NB4 (cell line): ENCODE measurements at regions not wholly inside any gene's neighbourhood (a gene's known extent, or its start where the extent isn't known, plus 50 kb on each side); places are given as distances from the start of the nearest gene placed in this dataset.

Source experiments
- DNase-seq: peaks from one replicate; pipeline ENCODE4 v3.0.0; 2010; ENCODE audit warnings: low read depth
- H3K4me3 ChIP-seq: one replicate; pipeline ENCODE4 v1.5.1; 2011; ENCODE audit warnings: mild to moderate bottlenecking, low read depth, low read length, moderate library complexity
- MAX ChIP-seq: IDR thresholded peaks from 2 replicates; pipeline ENCODE4 v1.6.1; 2011; ENCODE audit warnings: low read depth, low read length
- MYC ChIP-seq: IDR thresholded peaks from 2 replicates; pipeline ENCODE4 v1.6.1; 2011; ENCODE audit warnings: low read depth, low read length
- POLR2A ChIP-seq: IDR thresholded peaks from 2 replicates; pipeline ENCODE4 v1.6.1; 2011; ENCODE audit warnings: mild to moderate bottlenecking; ENCODE audit not compliant: insufficient read length; ENCODE audit errors: extremely low read depth
- TF ChIP-seq, protein P1 (sequence below): IDR thresholded peaks from one replicate; pipeline ENCODE4 v1.5.1; 2012; ENCODE audit warnings: low read depth, low read length

DNA sequence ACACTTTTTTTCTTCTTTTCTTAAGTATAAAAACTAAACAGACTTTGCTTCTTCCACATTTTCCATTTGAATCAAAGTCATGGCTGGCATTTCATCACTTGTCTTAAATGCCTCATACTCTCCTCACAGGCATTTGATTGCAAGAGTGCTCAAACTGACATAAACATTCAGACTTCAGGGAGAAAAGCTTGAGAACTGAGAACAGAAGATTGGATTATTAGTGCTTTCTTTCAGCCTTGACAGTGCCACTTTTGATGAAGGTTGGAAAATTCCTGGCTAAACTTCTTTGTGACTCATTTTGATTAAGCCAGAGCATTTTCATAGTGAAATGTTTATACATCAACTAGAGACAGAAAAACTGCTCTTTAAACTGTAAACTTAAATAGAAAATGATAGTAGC is 544.4 kb downstream of the DIPK2A start:
- DNase-seq = no peak
- H3K4me3 ChIP-seq = no peak overlapping the region
- TF ChIP-seq POLR2A = no peak
- TF ChIP-seq, protein P1, sequence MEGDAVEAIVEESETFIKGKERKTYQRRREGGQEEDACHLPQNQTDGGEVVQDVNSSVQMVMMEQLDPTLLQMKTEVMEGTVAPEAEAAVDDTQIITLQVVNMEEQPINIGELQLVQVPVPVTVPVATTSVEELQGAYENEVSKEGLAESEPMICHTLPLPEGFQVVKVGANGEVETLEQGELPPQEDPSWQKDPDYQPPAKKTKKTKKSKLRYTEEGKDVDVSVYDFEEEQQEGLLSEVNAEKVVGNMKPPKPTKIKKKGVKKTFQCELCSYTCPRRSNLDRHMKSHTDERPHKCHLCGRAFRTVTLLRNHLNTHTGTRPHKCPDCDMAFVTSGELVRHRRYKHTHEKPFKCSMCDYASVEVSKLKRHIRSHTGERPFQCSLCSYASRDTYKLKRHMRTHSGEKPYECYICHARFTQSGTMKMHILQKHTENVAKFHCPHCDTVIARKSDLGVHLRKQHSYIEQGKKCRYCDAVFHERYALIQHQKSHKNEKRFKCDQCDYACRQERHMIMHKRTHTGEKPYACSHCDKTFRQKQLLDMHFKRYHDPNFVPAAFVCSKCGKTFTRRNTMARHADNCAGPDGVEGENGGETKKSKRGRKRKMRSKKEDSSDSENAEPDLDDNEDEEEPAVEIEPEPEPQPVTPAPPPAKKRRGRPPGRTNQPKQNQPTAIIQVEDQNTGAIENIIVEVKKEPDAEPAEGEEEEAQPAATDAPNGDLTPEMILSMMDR = no peak
- TF ChIP-seq MAX = no peak
- TF ChIP-seq MYC = no peak

GRCh38 chr3:144516589-144516988 is 545.0 kb downstream of the DIPK2A start:
- TF ChIP-seq POLR2A = no peak
- DNase-seq = no peak
- no peak overlapping the region for H3K4me3 ChIP-seq

DNA sequence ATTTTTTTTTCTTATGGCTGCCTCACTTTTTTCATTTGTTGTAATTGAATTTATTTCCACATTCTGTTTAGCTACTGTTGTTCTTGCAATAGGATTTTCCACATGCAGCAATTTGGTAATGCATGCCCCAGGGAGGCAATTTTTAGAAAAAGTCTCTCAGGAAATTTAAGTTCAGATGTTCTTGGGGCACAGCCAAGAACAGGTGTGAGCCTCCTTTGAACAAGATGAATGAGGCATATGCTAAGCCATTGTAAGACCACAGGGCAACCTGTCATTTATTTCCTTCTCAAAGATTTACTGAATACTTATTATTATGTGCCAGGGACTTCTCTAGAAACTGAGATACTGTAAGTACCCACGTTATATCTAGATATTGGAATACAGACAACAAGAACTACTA is 549.5 kb downstream of the DIPK2A start:
- no peak for DNase-seq
- no peak for TF ChIP-seq MAX
- TF ChIP-seq, protein P1 = no peak
- TF ChIP-seq POLR2A = no peak
- TF ChIP-seq MYC = no peak
- no peak overlapping the region for H3K4me3 ChIP-seq

DNA sequence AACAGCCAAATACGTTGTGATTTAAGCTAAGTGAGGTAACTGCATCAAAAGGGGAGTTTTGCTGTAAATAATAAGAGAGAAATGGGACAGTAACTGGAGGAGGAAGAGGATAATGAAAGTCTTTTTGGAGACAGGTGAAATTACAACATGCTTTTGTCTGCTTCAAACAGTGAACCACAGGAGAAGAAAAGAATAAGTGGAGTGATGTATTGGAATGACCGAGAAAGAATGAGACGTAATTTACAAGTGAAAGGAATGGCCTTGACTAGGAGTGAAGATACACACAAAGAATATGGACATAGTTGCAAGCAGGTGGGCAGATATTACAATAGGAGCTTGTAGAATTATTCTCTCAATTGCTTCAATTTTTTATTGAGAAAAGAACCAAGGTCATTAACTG is 550.8 kb downstream of the DIPK2A start:
- TF ChIP-seq MAX (no peak), POLR2A (no peak), MYC (no peak)
- TF ChIP-seq, protein P1 = no peak
- H3K4me3 ChIP-seq = no peak overlapping the region
- DNase-seq = no peak

- no peak for DNase-seq
- TF ChIP-seq POLR2A (no peak), MYC (no peak), MAX (no peak)
- TF ChIP-seq, protein P1 = no peak
- no peak overlapping the region for H3K4me3 ChIP-seq
These were observed 551.8 kb downstream of the DIPK2A start for GRCh38 chr3:144523396-144523795.

DNA sequence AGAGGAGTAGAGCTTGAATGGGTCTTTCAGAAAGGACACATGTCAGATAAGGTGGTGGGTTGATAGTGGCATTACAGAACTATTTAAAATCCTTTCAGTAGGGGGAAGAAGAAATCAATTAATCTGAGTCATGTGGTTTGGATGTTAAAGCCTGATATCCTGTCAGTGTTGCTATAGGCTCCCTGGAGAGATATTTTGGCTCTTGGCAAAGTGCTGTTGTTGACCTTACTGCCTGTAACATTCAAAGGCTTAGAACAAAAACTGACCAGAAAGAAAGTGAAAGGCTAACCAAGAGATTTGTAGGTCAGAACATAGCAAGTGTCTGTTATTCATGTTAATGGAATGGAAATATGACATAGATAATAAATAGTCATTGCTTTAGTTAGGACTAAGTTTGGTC is 552.9 kb downstream of the DIPK2A start:
- TF ChIP-seq, protein P1 = no peak
- TF ChIP-seq POLR2A (no peak), MAX (no peak), MYC (no peak)
- no peak for DNase-seq
- H3K4me3 ChIP-seq = no peak overlapping the region

GRCh38 chr3:144529566-144529965 is 557.9 kb downstream of the DIPK2A start:
- TF ChIP-seq POLR2A (no peak), MAX (no peak), MYC (no peak)
- TF ChIP-seq, protein P1 = no peak
- DNase-seq = no peak
- no peak overlapping the region for H3K4me3 ChIP-seq
